ENCODE measurements at regions not wholly inside any gene's neighbourhood (a gene's known extent, or its start where the extent isn't known, plus 50 kb on each side); places are given as distances from the start of the nearest gene placed in this dataset.
A peak's percentile ranks its signal among the peaks of the same experiment; 100 is the strongest.

DNA sequence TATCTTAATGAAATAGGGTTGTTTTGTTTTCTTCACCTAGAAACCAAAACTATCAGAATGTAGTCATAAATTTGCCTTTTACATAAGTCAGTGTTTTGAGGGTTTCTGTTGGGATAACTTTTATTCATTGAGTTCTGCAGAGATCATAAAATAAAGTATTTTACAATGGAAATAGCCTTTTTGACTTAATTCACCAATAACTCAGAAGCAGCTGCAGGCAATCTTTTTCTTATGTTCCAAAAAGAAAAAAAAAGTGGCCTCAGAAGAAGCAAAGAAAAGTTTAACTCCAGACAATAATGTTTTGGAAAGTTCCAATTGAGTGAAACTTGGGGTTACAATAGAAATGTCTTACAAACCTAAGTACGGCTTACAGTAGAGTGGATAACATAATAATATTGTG, 491.7 kb upstream of the NRP1 start:
- Histone ChIP-seq H3K4me3 (no peak overlapping the region), H3K9me3 (no peaks in the 10 kb centered on the region), H3K4me1 (ENCODE audit: low read depth) (no peaks in the 10 kb centered on the region), H3K36me3 (ENCODE audit: low read depth) (no peaks in the 10 kb centered on the region)
- no peak for ATAC-seq
- no peak for DNase-seq
- TF ChIP-seq, protein P1, sequence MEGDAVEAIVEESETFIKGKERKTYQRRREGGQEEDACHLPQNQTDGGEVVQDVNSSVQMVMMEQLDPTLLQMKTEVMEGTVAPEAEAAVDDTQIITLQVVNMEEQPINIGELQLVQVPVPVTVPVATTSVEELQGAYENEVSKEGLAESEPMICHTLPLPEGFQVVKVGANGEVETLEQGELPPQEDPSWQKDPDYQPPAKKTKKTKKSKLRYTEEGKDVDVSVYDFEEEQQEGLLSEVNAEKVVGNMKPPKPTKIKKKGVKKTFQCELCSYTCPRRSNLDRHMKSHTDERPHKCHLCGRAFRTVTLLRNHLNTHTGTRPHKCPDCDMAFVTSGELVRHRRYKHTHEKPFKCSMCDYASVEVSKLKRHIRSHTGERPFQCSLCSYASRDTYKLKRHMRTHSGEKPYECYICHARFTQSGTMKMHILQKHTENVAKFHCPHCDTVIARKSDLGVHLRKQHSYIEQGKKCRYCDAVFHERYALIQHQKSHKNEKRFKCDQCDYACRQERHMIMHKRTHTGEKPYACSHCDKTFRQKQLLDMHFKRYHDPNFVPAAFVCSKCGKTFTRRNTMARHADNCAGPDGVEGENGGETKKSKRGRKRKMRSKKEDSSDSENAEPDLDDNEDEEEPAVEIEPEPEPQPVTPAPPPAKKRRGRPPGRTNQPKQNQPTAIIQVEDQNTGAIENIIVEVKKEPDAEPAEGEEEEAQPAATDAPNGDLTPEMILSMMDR (IDR thresholded peaks at IDR 0.05) = no peak
- intact Hi-C loops (cut with DNase I, micrococcal nuclease) = no loop called here

DNA sequence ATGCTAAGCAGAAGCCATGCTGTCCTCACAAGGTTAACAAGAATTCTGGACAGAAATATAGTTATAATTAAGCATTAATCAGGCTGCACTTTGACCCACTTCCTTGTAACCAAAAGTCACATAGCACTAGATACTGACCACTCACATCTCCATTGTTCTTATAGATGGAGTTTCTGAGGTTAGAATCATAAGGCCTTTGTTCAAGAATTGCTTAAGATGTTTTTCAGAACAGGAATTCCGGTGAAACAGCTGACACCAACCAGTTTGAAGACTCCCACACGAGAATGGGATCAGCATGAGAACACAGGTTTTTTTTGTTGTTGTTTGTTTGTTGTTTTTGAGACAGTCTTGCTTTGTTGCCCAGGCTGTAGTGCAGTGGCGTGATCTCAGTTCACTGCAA, 488.3 kb upstream of the NRP1 start:
- ATAC-seq = no peak
- DNase-seq = no peak
- no peaks in the 10 kb centered on the region for H3K9me3 ChIP-seq
- no peaks in the 10 kb centered on the region for H3K36me3 ChIP-seq (ENCODE audit: low read depth)
- no peaks in the 10 kb centered on the region for H3K4me1 ChIP-seq (ENCODE audit: low read depth)
- TF ChIP-seq, protein P1 (IDR thresholded peaks at IDR 0.05) = no peak
- intact Hi-C loops (cut with DNase I, micrococcal nuclease) = no loop called here
- no peak overlapping the region for H3K4me3 ChIP-seq

DNA sequence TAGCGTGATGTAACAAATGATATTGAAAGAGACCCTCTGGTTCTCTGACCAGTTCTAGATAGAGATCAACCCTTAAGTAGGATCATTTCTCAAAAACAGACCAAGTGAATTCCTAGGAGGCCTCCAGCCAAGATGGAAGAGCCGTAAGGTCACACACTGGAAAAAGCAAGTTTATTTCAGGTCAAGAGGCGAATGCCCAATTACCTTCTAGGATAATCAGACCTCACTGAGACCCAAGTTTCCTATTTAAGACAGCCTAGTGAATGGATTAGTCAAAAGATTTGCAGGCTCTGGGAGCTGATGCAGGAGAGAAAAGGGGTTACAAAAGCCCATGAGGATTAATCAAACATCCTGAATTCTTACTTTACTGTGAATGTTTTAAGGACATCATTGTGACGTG, 486.1 kb upstream of the NRP1 start:
- DNase-seq (no peak), ATAC-seq (no peak)
- H3K4me1 ChIP-seq (ENCODE audit: low read depth) = no peaks in the 10 kb centered on the region
- no peak overlapping the region for H3K4me3 ChIP-seq
- intact Hi-C loops (cut with DNase I, micrococcal nuclease) = no loop called here
- H3K36me3 ChIP-seq (ENCODE audit: low read depth) = no peaks in the 10 kb centered on the region
- TF ChIP-seq, protein P1 (IDR thresholded peaks at IDR 0.05) = no peak
- H3K9me3 ChIP-seq = no peaks in the 10 kb centered on the region

DNA sequence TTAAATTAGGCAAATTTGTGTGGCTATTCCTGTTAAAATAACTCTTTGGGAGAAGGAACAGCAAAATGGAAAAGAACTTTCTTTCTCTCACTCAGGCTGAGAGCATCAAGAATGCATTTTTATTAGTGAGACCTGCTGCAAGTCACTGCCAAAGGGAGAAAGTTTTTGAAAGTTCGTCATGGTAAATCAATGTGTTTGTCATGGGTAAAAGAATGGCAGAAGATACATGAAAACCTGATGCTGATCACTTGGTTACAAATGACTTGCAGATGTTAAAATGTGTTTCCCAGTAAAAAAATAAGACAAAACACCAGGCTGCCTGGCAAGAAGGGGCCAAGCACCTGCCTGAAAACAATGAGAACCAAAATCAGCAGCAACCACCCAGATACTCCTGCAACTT, 484.7 kb upstream of the NRP1 start:
- TF ChIP-seq, protein P1 (IDR thresholded peaks at IDR 0.05) = no peak
- H3K36me3 ChIP-seq (ENCODE audit: low read depth) = no peaks in the 10 kb centered on the region
- H3K4me1 ChIP-seq (ENCODE audit: low read depth) = no peaks in the 10 kb centered on the region
- no peak overlapping the region for H3K4me3 ChIP-seq
- ATAC-seq (no peak), DNase-seq (no peak)
- no peaks in the 10 kb centered on the region for H3K9me3 ChIP-seq
- intact Hi-C loops (cut with DNase I, micrococcal nuclease) = no loop called here

DNA sequence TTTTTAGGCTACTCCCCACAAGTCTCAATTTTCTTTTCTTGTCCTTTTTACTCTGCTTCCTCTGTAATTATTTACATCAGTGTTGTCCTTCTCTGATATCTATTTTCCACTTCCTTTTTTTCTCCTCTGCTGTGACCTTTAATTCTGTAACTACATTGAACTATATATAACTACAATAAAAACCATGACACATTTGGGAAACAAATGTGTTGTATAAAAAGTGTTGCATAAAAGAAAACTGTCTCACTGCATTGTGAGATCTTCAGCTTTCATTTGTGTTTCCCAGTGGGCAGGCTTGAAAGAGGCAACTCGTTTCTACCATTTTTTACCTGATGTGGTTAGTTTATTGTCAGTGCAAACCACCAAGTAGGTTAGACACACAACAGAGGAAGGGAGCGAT, 483.9 kb upstream of the NRP1 start:
- no peak for DNase-seq
- Histone ChIP-seq H3K4me3 (no peak overlapping the region), H3K4me1 (ENCODE audit: low read depth) (no peaks in the 10 kb centered on the region), H3K36me3 (ENCODE audit: low read depth) (no peaks in the 10 kb centered on the region), H3K9me3 (no peaks in the 10 kb centered on the region)
- intact Hi-C loops (cut with DNase I, micrococcal nuclease) = no loop called here
- peak; percentile 67 for ATAC-seq
- TF ChIP-seq, protein P1 (IDR thresholded peaks at IDR 0.05) = no peak

DNA sequence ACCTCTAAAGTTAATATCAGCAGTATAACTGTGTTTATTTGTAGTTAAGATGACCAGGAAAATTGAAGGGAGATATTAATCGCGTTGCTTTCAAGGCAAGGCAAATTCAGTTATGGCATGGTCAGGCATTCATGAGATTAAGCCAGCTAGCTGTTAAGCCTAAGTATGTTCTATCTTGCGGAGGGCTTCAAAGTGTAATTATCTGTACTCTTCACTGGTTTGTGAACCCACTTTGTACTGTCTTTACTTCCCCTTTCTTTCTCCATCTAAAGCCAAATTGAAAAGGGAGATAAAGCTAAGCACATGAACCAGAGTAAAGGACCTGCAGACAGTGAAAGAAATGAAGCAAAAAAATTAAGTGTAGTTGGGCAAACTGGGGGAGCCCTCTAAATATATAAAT, 483.1 kb upstream of the NRP1 start:
- Histone ChIP-seq H3K4me1 (ENCODE audit: low read depth) (no peaks in the 10 kb centered on the region), H3K9me3 (no peaks in the 10 kb centered on the region), H3K36me3 (ENCODE audit: low read depth) (no peaks in the 10 kb centered on the region), H3K4me3 (no peak overlapping the region)
- DNase-seq = no peak
- intact Hi-C loops (cut with DNase I, micrococcal nuclease) = no loop called here
- no peak for ATAC-seq
- TF ChIP-seq, protein P1 (IDR thresholded peaks at IDR 0.05) = no peak

Data from mucosa of descending colon (tissue), 3 donors.